Left lung (tissue), 4 donors: ENCODE measurements at regions not wholly inside any gene's neighbourhood (a gene's known extent, or its start where the extent isn't known, plus 50 kb on each side); places are given as distances from the start of the nearest gene placed in this dataset.
"Not testable (repeated sequence)": the region's sequence is repeated elsewhere in the genome, so short reads cannot be mapped to it uniquely, and the experiment has no call there.

ENCODE experiments used
- ATAC-seq: fragments of 200-7000 bp; cut with Tn5 transposase; one replicate; pipeline ENCODE4 v1.9.1; 2020; ENCODE audit warnings: moderate library complexity
- DNase-seq, 4 donors: peaks; one replicate each; pipeline ENCODE4 v3.0.0-alpha.2; 2013 to 2020
- H3K27ac ChIP-seq, 2 donors: fragments of 200-600 bp; sonication (generic) in 1 of 2; one replicate each; pipeline versions ENCODE4 v1.5.0 to v1.8.0; 2020 to 2021
- H3K27me3 ChIP-seq, 2 donors: fragments of 200-600 bp; sonication (generic) in 1 of 2; one replicate each; pipeline versions ENCODE4 v1.5.0 to v1.8.0; 2020 to 2021
- H3K36me3 ChIP-seq, 2 donors: fragments of 200-600 bp; sonication (generic) in 1 of 2; one replicate each; pipeline versions ENCODE4 v1.5.0 to v1.8.0; 2020 to 2021
- H3K4me1 ChIP-seq, 2 donors: fragments of 200-600 bp; one replicate each; pipeline ENCODE4 v1.8.0; 2021
- H3K4me3 ChIP-seq, 2 donors: fragments of 200-600 bp; sonication (generic) in 1 of 2; one replicate each; pipeline versions ENCODE4 v1.5.0 to v1.8.0; 2020 to 2021; ENCODE audit warnings: mild to moderate bottlenecking in 1 of 2
- H3K9me3 ChIP-seq, 2 donors: fragments of 200-600 bp; sonication (generic) in 1 of 2; one replicate each; pipeline versions ENCODE4 v1.5.0 to v1.8.0; 2020 to 2021
- intact Hi-C, 2 donors: fragments of 100-400 bp; cut with DNase I; formaldehyde crosslinking; loops; one replicate each; pipeline versions ENCODE4 v1.11.2 to v1.14.2; 2022
- TF ChIP-seq, protein P1 (sequence below), 2 donors: fragments of 200-600 bp; sonication (generic) in 1 of 2; IDR thresholded peaks; one replicate each; pipeline versions ENCODE4 v1.5.0 to v1.8.0; 2021; ENCODE audit warnings: antibody characterized with exemption in 2 of 2
- donor health status: DM: no; HTN: yes; CAD: no.
- donor health status: DM: no; HTN: no; CAD: no.

DNA sequence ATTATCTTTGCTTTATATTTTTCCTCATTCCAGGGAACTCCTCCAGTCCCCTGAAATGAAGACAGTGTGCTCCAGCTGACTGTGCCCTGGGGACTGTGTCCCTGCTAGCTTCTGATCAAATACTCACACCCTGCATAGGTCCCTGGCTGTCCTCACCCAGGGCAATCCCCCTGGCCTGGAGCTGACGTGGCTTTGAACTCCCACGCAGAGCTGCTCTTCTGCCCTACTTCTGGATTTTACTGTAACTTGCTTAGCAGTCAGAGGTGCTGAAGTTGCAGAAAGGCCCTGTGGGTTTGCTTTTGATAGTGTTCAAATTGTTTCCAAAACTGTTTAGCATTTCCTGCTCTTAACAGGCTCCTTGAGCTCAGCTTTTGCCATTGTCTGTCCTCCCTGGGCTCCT, 186.5 kb downstream of the FASLG start:
- Histone ChIP-seq H3K4me1 (no peaks in the 10 kb centered on the region), H3K36me3 (no peaks in the 10 kb centered on the region), H3K27ac (no peak overlapping the region), H3K9me3 (no peaks in the 10 kb centered on the region), H3K27me3 (no peaks in the 10 kb centered on the region), H3K4me3 (no peak overlapping the region)
- ATAC-seq (no peak), DNase-seq (no peak)
- TF ChIP-seq, protein P1, sequence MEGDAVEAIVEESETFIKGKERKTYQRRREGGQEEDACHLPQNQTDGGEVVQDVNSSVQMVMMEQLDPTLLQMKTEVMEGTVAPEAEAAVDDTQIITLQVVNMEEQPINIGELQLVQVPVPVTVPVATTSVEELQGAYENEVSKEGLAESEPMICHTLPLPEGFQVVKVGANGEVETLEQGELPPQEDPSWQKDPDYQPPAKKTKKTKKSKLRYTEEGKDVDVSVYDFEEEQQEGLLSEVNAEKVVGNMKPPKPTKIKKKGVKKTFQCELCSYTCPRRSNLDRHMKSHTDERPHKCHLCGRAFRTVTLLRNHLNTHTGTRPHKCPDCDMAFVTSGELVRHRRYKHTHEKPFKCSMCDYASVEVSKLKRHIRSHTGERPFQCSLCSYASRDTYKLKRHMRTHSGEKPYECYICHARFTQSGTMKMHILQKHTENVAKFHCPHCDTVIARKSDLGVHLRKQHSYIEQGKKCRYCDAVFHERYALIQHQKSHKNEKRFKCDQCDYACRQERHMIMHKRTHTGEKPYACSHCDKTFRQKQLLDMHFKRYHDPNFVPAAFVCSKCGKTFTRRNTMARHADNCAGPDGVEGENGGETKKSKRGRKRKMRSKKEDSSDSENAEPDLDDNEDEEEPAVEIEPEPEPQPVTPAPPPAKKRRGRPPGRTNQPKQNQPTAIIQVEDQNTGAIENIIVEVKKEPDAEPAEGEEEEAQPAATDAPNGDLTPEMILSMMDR (IDR thresholded peaks at IDR 0.05): no peak
- intact Hi-C loops: no loop called here

DNA sequence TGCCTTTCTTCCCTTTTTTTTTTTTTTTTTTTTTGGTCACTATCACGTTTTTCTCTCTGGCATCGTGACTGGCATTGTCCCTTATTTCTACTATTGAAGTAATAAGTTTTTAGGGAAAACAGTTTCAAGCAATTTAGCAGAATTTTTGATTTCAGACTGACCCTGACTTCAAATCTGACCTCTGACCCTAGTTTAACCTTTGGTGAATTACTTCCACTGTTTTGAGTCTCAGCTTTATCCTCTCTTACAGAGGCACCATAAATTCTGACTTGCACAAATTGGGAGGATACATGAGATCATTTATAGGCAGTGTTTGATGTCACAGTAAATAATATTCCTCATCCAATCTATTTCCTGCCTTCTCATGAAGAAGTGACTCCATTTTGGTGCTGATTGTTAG, 187.0 kb downstream of the FASLG start:
- Histone ChIP-seq H3K4me3 (no peak overlapping the region), H3K36me3 (no peaks in the 10 kb centered on the region), H3K4me1 (no peaks in the 10 kb centered on the region), H3K27me3 (no peaks in the 10 kb centered on the region), H3K9me3 (no peaks in the 10 kb centered on the region), H3K27ac (no peak overlapping the region)
- TF ChIP-seq, protein P1 (IDR thresholded peaks at IDR 0.05): no peak
- ATAC-seq (no peak), DNase-seq (no peak)
- intact Hi-C loops: no loop called here

DNA sequence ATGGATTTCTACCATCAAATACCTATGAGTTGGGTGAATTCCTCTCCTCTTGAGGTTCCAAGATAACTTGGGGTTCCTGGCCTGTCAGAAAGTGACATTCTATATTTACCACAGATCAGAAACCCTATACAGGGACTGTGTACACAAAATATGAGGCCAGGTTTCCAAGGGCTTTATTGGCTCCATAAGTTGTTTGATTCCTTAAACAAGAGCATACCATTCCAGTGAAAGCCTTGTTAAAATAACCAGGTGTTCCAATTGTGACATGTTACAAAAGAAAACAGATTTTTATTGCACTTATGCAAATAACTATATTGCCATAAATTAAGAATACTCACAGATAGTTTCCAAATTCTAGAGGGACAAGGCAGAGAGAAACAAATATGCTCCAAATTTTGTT, 188.9 kb downstream of the FASLG start:
- H3K27me3 ChIP-seq, DNase-seq, H3K27ac ChIP-seq, ATAC-seq, H3K4me3 ChIP-seq, intact Hi-C loops, H3K36me3 ChIP-seq, H3K9me3 ChIP-seq, H3K4me1 ChIP-seq: not testable (repeated sequence)

DNA sequence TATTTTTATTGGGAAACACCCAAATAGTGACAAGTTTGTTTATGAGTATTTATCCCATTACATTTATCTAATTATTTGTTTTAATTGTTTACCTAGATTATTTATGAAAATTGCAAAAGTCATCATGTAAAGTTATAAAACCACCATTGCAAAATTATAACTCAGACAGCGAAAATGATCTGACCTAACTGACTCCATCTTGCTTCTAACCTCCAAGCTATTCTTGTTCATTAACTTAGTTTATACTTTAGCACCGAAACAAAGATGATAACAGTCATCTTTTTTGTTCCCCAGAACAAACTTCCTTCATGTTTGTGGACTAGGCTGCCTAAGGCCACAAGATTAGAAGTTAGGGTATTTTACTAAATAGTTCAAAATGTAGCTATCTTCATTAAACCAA, 190.8 kb downstream of the FASLG start:
- Histone ChIP-seq H3K27ac (no peak overlapping the region), H3K27me3 (no peaks in the 10 kb centered on the region), H3K36me3 (no peaks in the 10 kb centered on the region), H3K9me3 (no peaks in the 10 kb centered on the region), H3K4me1 (no peaks in the 10 kb centered on the region), H3K4me3 (no peak overlapping the region)
- no peak for ATAC-seq
- no peak for DNase-seq
- intact Hi-C loops: no loop called here
- TF ChIP-seq, protein P1 (IDR thresholded peaks at IDR 0.05): no peak

DNA sequence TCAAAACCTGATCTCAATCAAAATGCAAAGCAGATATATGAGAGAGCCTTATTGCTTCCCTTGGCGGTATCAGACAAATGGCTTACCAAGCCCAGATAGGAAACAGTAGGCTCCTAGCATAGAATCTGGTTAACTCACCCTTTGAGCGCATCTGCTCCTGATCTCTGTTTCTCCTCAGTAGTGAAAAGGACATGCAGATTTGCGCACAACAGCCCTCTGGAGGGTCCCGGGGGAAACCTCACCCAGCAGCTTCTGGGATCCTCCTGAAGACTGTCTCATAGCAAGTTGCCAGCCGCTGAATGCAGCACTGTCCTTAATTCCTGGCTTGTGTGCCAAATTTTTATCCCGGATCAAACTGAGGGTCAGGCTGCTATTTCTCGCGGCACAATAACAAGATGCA, 192.2 kb downstream of the FASLG start:
- Histone ChIP-seq H3K4me1 (no peaks in the 10 kb centered on the region), H3K9me3 (no peaks in the 10 kb centered on the region), H3K4me3 (no peak overlapping the region), H3K27me3 (no peaks in the 10 kb centered on the region), H3K27ac (no peak overlapping the region), H3K36me3 (no peaks in the 10 kb centered on the region)
- no peak for ATAC-seq
- TF ChIP-seq, protein P1 (IDR thresholded peaks at IDR 0.05): no peak
- intact Hi-C loops: no loop called here
- DNase-seq: no peak

DNA sequence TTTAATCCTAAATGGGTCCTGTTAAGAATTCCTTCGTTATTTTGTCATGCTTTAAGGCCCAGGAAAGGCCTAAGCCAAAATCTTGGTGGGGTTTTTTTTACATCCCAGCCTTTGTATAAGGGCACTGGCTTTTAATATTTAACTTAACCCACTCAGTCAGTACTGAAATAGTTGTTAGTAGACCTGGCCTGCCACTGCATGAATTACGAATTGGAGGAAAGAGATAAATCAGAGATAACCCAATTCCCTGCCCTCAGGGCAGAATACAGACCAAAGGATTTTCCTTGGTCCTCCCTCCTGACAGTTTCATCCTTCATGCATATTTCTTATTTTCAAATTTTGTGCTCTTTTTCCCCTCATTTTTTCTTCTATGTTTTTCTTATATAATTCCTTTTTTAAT, 193.0 kb downstream of the FASLG start:
- Histone ChIP-seq H3K4me1 (no peaks in the 10 kb centered on the region), H3K36me3 (no peaks in the 10 kb centered on the region), H3K27ac (no peak overlapping the region), H3K27me3 (no peaks in the 10 kb centered on the region), H3K4me3 (no peak overlapping the region), H3K9me3 (no peaks in the 10 kb centered on the region)
- no peak for DNase-seq
- no peak for ATAC-seq
- intact Hi-C loops: no loop called here
- TF ChIP-seq, protein P1 (IDR thresholded peaks at IDR 0.05): no peak

DNA sequence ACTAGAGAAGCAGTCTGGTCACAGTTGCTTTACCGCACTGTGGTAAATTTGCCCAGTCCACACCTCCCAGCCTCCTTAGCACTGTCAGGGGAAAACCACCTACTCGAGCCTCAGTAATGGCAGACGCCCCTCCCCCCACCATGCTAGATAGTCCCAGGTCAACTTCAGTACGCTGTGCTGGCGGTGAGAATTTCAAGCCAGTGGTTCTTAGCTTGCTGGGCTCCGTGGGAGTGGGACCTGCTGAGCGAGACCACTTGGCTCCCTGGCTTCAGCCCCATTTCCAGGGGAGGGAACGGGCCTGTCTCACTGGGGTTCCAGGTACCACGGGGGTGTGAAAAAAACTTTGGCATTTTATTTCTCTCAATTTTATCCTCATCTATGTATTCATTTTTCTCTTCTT, 194.8 kb downstream of the TNFSF18 start:
- DNase-seq, H3K4me3 ChIP-seq, H3K4me1 ChIP-seq, H3K36me3 ChIP-seq, intact Hi-C loops, H3K9me3 ChIP-seq, H3K27me3 ChIP-seq, H3K27ac ChIP-seq, ATAC-seq: not testable (repeated sequence)
